NCI-H1930 (cell line): ENCODE measurements at regions not wholly inside any gene's neighbourhood (a gene's known extent, or its start where the extent isn't known, plus 50 kb on each side); places are given as distances from the start of the nearest gene placed in this dataset.

Experiments used
- DNase-seq, 2 experiments: peaks; one replicate each; lab custom pipeline; 2025; lab: John Stamatoyannopoulos, UW

- no peak for DNase-seq
Measured at GRCh38 chr15:88382482-88382983, 84.7 kb downstream of the MRPL46 start.

- DNase-seq: no peak
Measured at GRCh38 chr15:88378188-88378637, 89.0 kb downstream of the MRPL46 start.

- DNase-seq: no peak
Measured at GRCh38 chr15:88377509-88377908, 89.7 kb downstream of the MRPL46 start.

- no peak for DNase-seq
Measured at GRCh38 chr15:88376574-88377174, 90.5 kb downstream of the MRPL46 start.

- no peak for DNase-seq
Measured at GRCh38 chr15:88375234-88375927, 91.8 kb downstream of the MRPL46 start.

GRCh38 chr15:88365124-88365523 is 102.1 kb downstream of the MRPL46 start:
- no peak for DNase-seq

- no peak for DNase-seq
Measured at GRCh38 chr15:88348579-88349230, 92.2 kb upstream of the NTRK3 start.

GRCh38 chr15:88345962-88346361 is 89.4 kb upstream of the NTRK3 start:
- DNase-seq: no peak

GRCh38 chr15:88344786-88345185 is 88.2 kb upstream of the NTRK3 start:
- DNase-seq: no peak

- no peak for DNase-seq
Measured at GRCh38 chr15:88342666-88343065, 86.1 kb upstream of the NTRK3 start.

- no peak for DNase-seq
Measured at GRCh38 chr15:88341653-88342052, 85.1 kb upstream of the NTRK3 start.

- no peak for DNase-seq
Measured at GRCh38 chr15:88341006-88341405, 84.5 kb upstream of the NTRK3 start.

GRCh38 chr15:88337993-88338392 is 81.5 kb upstream of the NTRK3 start:
- no peak for DNase-seq

- DNase-seq: no peak
Measured at GRCh38 chr15:88335074-88335473, 78.5 kb upstream of the NTRK3 start.

GRCh38 chr15:88334436-88334835 is 77.9 kb upstream of the NTRK3 start:
- no peak for DNase-seq

GRCh38 chr15:88331291-88331690 is 74.8 kb upstream of the NTRK3 start:
- peak; percentile 27 to 42 for DNase-seq

GRCh38 chr15:88326924-88327323 is 70.4 kb upstream of the NTRK3 start:
- DNase-seq: no peak

GRCh38 chr15:88324741-88325065 is 68.2 kb upstream of the NTRK3 start:
- no peak for DNase-seq

GRCh38 chr15:88323976-88324740 is 67.6 kb upstream of the NTRK3 start:
- DNase-seq: no peak

- no peak for DNase-seq
Measured at GRCh38 chr15:88323468-88323867, 66.9 kb upstream of the NTRK3 start.

- no peak for DNase-seq
Measured at GRCh38 chr15:88322461-88322860, 65.9 kb upstream of the NTRK3 start.

GRCh38 chr15:88321271-88321670 is 64.7 kb upstream of the NTRK3 start:
- DNase-seq: no peak

GRCh38 chr15:88316586-88316985 is 60.0 kb upstream of the NTRK3 start:
- DNase-seq: no peak
